K562 (cell line): ENCODE measurements at regions not wholly inside any gene's neighbourhood (a gene's known extent, or its start where the extent isn't known, plus 50 kb on each side); places are given as distances from the start of the nearest gene placed in this dataset.

Experiments used
- ATAC-seq: fragments of 200-7000 bp; cut with Tn5 transposase; 3 replicates; pipeline ENCODE4 v1.9.1; 2020; ENCODE audit warnings: moderate library complexity
- BruUV-seq: library from RNA; stranded (reverse); fragments of 400-500 nt; replicated peaks from 2 replicates; lab custom pipeline; 2021; lab: Mats Ljungman, UMichigan
- CTCF ChIA-PET: fragments of 300-600 bp; formaldehyde crosslinking; extraction: SDS; loops from one replicate; lab custom pipeline; 2021; ENCODE audit warnings: low intra/inter-chr PET ratio; lab: Yijun Ruan, JAX
- POLR2A ChIA-PET: fragments of 300-600, 350-650 bp; sonication (Branson Sonifier 250); formaldehyde crosslinking; extraction: SDS; loops from one replicate; lab custom pipeline; 2021; ENCODE audit warnings: antibody characterized with exemption, inconsistent platforms; lab: Yijun Ruan, JAX
- DNase-seq, 4 experiments: peaks; one replicate each; pipeline versions ENCODE4 v3.0.0 to v3.0.0-alpha.2; 2011 to 2018; ENCODE audit warnings: low spot score in 3 of 4, mixed read lengths in 3 of 4; ENCODE audit errors: extremely low read depth in 1 of 4
- FAIRE-seq: peaks from 2 replicates; lab custom pipeline; 2011; peaks lifted over from hg19 to GRCh38; lab: Jason Lieb, UNC
- H2AFZ ChIP-seq: 2 replicates; pipeline ENCODE4 v1.6.0; 2011; ENCODE audit warnings: low read depth, low read length, control low read depth, inconsistent platforms
- H3K27ac ChIP-seq: fragments of 200-600 bp; 3 replicates; pipeline ENCODE4 v1.8.0; 2011; ENCODE audit warnings: low read depth, mild to moderate bottlenecking, control low read depth, inconsistent platforms, low read length, moderate library complexity, mixed read lengths; ENCODE audit errors: extremely low read depth
- H3K27me3 ChIP-seq, 2 experiments: fragments of 300-600 bp in 1 of 2; 2 replicates in 1 of 2; 3 replicates in 1 of 2; pipeline versions ENCODE4 v1.6.0 to v1.8.0; 2011; ENCODE audit warnings: inconsistent platforms in 2 of 2, low read length in 2 of 2, mild to moderate bottlenecking in 1 of 2, mixed read lengths in 1 of 2, moderate library complexity in 1 of 2; ENCODE audit not compliant: control insufficient read depth in 2 of 2, insufficient read depth in 2 of 2
- H3K36me3 ChIP-seq: fragments of 300-600 bp; 3 replicates; pipeline ENCODE4 v1.8.0; 2011; ENCODE audit warnings: mild to moderate bottlenecking, low read length, inconsistent platforms; ENCODE audit not compliant: control insufficient read depth, insufficient read depth
- H3K4me1 ChIP-seq, 2 experiments: fragments of 200-600 bp in 1 of 2; replicated peaks in 1 of 2; 2 replicates in 1 of 2; 3 replicates in 1 of 2; pipeline versions ENCODE4 v1.5.1 to v1.8.0; 2011; ENCODE audit warnings: inconsistent platforms in 2 of 2, low read length in 2 of 2, mild to moderate bottlenecking in 1 of 2, mixed read lengths in 1 of 2, moderate library complexity in 1 of 2; ENCODE audit not compliant: control insufficient read depth in 2 of 2, insufficient read depth in 2 of 2
- H3K4me2 ChIP-seq: 2 replicates; pipeline ENCODE4 v1.6.1; 2011; ENCODE audit warnings: low read length, control low read depth, inconsistent platforms, mixed read lengths; ENCODE audit not compliant: insufficient read depth
- H3K4me3 ChIP-seq: fragments of 200-600 bp; sonication (generic), shearing (Covaris generic); 2 replicates; pipeline ENCODE4 v1.5.1; 2016; ENCODE audit warnings: control low read depth, inconsistent platforms
- H3K79me2 ChIP-seq: fragments of 200-600 bp; 3 replicates; pipeline ENCODE4 v1.8.0; 2011; ENCODE audit warnings: low read length, inconsistent platforms; ENCODE audit not compliant: control insufficient read depth, insufficient read depth
- H3K9ac ChIP-seq, 2 experiments: 2 replicates each; pipeline versions ENCODE4 v1.6.0 to v1.6.1; 2011; ENCODE audit warnings: low read depth in 2 of 2, low read length in 2 of 2, control low read depth in 1 of 2, inconsistent platforms in 1 of 2, mild to moderate bottlenecking in 1 of 2, mixed read lengths in 1 of 2; ENCODE audit not compliant: insufficient read depth in 1 of 2
- H3K9me1 ChIP-seq: one replicate; pipeline ENCODE4 v1.6.0; 2011; ENCODE audit warnings: inconsistent platforms, mild to moderate bottlenecking, low read length, moderate library complexity; ENCODE audit not compliant: control insufficient read depth, insufficient read depth
- H3K9me3 ChIP-seq: replicated peaks from 2 replicates; pipeline ENCODE4 v1.5.1; 2011; ENCODE audit warnings: low read depth, low read length, inconsistent platforms; ENCODE audit not compliant: control insufficient read depth, insufficient read depth
- H4K20me1 ChIP-seq: replicated peaks from 2 replicates; pipeline ENCODE4 v1.6.1; 2011; ENCODE audit warnings: low read length, inconsistent platforms, mixed read lengths; ENCODE audit not compliant: control insufficient read depth, insufficient read depth
- MXI1 ChIP-seq: IDR thresholded peaks from 2 replicates; pipeline ENCODE4 v1.6.1; 2011; ENCODE audit warnings: low read depth, mild to moderate bottlenecking, improper control_type of control experiment, low read length
- RBM25 ChIP-seq: fragments of 200-400 bp; formaldehyde crosslinking; IDR thresholded peaks from 2 replicates; pipeline ENCODE4 v1.6.1; 2018; ENCODE audit warnings: low read length, low read depth, moderate library complexity; ENCODE audit not compliant: severe bottlenecking
- STAT5A ChIP-seq: IDR thresholded peaks from 2 replicates; pipeline ENCODE4 v1.6.1; 2012; ENCODE audit warnings: low read length, inconsistent platforms, borderline replicate concordance
- ZNF431 ChIP-seq: sonication (generic); formaldehyde crosslinking; IDR thresholded peaks from 2 replicates; pipeline ENCODE4 v1.8.0; 2022; ENCODE audit warnings: mild to moderate bottlenecking, missing genetic modification reagents
- WGBS: fragments of 100-300 bp; shearing (Covaris generic); methylation state at CpG from one replicate; pipeline ENCODE4 v1.1.6; 2016; ENCODE audit warnings: low coverage, mixed read lengths; ENCODE audit not compliant: insufficient coverage; ENCODE audit errors: missing lambda C conversion rate; 5-methylcytosine and 5-hydroxymethylcytosine counted together
- in situ Hi-C: fragments of 300-500 bp; cut with MboI; formaldehyde crosslinking; loops from 4 replicates; pipeline ENCODE4 v1.15.0; 2018; ENCODE audit warnings: inconsistent platforms, mixed read lengths
- intact Hi-C: fragments of 100-400 bp; cut with micrococcal nuclease; formaldehyde crosslinking; loops from 2 replicates; pipeline ENCODE4 v1.14.2; 2022
- TF ChIP-seq, protein P1 (sequence below): fragments of 250-450 bp; sonication (Bioruptor Pico); IDR thresholded peaks from 2 replicates; pipeline ENCODE4 v1.5.1; 2021; ENCODE audit warnings: mild to moderate bottlenecking

DNA sequence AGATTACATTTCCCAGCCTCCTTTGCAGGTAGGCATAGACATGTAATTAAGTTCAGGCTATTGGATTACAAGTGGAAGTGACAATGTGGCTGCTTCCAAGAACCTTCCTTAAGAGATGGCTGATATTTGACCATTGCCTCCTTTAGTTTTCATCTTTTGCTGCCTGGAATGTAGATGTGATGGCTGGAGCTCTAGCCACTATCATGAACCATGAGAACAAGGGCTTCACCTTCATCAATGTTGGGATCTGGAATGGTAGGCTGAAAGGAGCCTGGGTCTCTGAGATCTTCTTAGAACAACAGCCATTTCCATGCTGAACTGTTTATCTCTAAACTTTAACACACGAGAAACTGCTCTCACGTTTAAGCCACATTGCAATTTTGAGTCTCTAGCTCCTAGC lies 158.7 kb upstream of the ATP6AP2 start:
- CTCF ChIA-PET: no interaction called here

More for the DNA sequence above, 158.7 kb upstream of the ATP6AP2 start:
- FAIRE-seq: no peak
- intact Hi-C loops (no loop called here), in situ Hi-C loops (no loop called here)
- Histone ChIP-seq H3K36me3 (no peaks in the 10 kb centered on the region), H3K9ac (no peak overlapping the region), H4K20me1 (no peaks in the 10 kb centered on the region), H3K4me2 (no peak overlapping the region), H3K4me1 (no peaks in the 10 kb centered on the region), H3K9me3 (no peaks in the 10 kb centered on the region), H3K9me1 (no peaks in the 10 kb centered on the region), H3K27me3 (no peaks in the 10 kb centered on the region), H3K27ac (no peak overlapping the region), H2AFZ (no peak overlapping the region), H3K79me2 (no peaks in the 10 kb centered on the region), H3K4me3 (no peak overlapping the region)
- ATAC-seq: no peak
- TF ChIP-seq ZNF431 (CRISPR knock-in tag) (no peak), STAT5A (no peak), RBM25 (peak; percentile 69), MXI1 (no peak)
- TF ChIP-seq, protein P1, sequence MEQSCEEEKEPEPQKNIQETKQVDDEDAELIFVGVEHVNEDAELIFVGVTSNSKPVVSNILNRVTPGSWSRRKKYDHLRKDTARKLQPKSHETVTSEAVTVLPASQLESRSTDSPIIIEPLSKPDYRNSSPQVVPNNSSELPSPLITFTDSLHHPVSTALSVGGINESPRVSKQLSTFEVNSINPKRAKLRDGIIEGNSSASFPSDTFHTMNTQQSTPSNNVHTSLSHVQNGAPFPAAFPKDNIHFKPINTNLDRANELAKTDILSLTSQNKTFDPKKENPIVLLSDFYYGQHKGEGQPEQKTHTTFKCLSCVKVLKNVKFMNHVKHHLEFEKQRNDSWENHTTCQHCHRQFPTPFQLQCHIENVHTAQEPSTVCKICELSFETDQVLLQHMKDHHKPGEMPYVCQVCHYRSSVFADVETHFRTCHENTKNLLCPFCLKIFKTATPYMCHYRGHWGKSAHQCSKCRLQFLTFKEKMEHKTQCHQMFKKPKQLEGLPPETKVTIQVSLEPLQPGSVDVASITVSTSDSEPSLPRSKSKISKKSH (CRISPR knock-in tag): no peak
- DNase-seq: no peak
- no TSS peak for BruUV-seq
- 6% methylated on average over 2 of the region's 2 CpGs for WGBS
- POLR2A ChIA-PET: no interaction called here
